ENCODE measurements at regions not wholly inside any gene's neighbourhood (a gene's known extent, or its start where the extent isn't known, plus 50 kb on each side); places are given as distances from the start of the nearest gene placed in this dataset.

DNA sequence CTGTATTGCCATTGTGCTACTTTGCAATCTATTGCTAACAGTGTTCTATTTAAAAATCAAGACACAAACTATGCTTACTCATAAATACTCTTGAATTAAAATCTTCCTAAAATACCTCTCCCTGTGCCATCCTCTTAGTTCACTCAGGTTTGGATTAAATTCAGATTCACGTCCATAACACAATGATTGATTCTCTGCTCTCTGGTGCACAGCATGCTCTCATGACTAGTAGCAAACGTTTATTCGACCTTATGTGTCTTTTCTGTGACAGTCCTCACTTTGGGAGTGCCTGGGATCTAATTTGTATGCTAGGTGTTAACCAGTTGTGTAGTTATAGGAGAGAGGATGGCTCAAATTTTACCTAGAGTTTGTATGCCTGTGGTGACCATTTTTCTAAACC, 270.4 kb upstream of the FKBP1C start:
- TF ChIP-seq, protein P1, sequence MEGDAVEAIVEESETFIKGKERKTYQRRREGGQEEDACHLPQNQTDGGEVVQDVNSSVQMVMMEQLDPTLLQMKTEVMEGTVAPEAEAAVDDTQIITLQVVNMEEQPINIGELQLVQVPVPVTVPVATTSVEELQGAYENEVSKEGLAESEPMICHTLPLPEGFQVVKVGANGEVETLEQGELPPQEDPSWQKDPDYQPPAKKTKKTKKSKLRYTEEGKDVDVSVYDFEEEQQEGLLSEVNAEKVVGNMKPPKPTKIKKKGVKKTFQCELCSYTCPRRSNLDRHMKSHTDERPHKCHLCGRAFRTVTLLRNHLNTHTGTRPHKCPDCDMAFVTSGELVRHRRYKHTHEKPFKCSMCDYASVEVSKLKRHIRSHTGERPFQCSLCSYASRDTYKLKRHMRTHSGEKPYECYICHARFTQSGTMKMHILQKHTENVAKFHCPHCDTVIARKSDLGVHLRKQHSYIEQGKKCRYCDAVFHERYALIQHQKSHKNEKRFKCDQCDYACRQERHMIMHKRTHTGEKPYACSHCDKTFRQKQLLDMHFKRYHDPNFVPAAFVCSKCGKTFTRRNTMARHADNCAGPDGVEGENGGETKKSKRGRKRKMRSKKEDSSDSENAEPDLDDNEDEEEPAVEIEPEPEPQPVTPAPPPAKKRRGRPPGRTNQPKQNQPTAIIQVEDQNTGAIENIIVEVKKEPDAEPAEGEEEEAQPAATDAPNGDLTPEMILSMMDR (IDR thresholded peaks at IDR 0.05): no peak
- TF ChIP-seq EP300 (IDR thresholded peaks at IDR 0.05) (no peak), POLR2AphosphoS5 (IDR thresholded peaks at IDR 0.05) (no peak), POLR2A (IDR thresholded peaks at IDR 0.05; ENCODE audit: low read depth) (no peak)

All from esophagus muscularis mucosa (tissue), 4 donors.